Aorta (tissue), 5 donors: ENCODE measurements at regions not wholly inside any gene's neighbourhood (a gene's known extent, or its start where the extent isn't known, plus 50 kb on each side); places are given as distances from the start of the nearest gene placed in this dataset.
"Not testable (repeated sequence)": the region's sequence is repeated elsewhere in the genome, so short reads cannot be mapped to it uniquely, and the experiment has no call there.

Experiments
- ATAC-seq: fragments of 200-7000 bp; cut with Tn5 transposase; one replicate; pipeline ENCODE4 v1.9.1; 2022; ENCODE audit warnings: moderate library complexity; ENCODE audit not compliant: low FRiP score
- DNase-seq, 2 donors: peaks; one replicate each; pipeline ENCODE4 v3.0.0-alpha.2; 2020
- H3K27ac ChIP-seq, 2 donors: one replicate each; pipeline ENCODE4 v1.5.1; 2013; ENCODE audit warnings: low read length in 2 of 2, mild to moderate bottlenecking in 2 of 2, moderate library complexity in 2 of 2, control low read depth in 1 of 2, inconsistent platforms in 1 of 2, low read depth in 1 of 2
- H3K27me3 ChIP-seq, 2 donors: one replicate each; pipeline ENCODE4 v1.6.1; 2013; ENCODE audit warnings: control low read depth in 1 of 2, low read length in 1 of 2, mild to moderate bottlenecking in 1 of 2, moderate library complexity in 1 of 2; ENCODE audit not compliant: insufficient read depth in 2 of 2, control insufficient read depth in 1 of 2
- H3K36me3 ChIP-seq, 2 donors: one replicate each; pipeline ENCODE4 v1.6.1; 2013; ENCODE audit warnings: control low read depth in 1 of 2, low read length in 1 of 2, mild to moderate bottlenecking in 1 of 2; ENCODE audit not compliant: insufficient read depth in 2 of 2, control insufficient read depth in 1 of 2
- H3K4me1 ChIP-seq, 2 donors: one replicate each; pipeline ENCODE4 v1.6.1; 2013; ENCODE audit warnings: low read length in 2 of 2, control low read depth in 1 of 2, mild to moderate bottlenecking in 1 of 2, moderate library complexity in 1 of 2; ENCODE audit not compliant: insufficient read depth in 2 of 2, control insufficient read depth in 1 of 2
- H3K4me3 ChIP-seq, 2 donors: one replicate each; pipeline ENCODE4 v1.5.1; 2013; ENCODE audit warnings: low read length in 2 of 2, control low read depth in 1 of 2, mild to moderate bottlenecking in 1 of 2
- H3K9me3 ChIP-seq: one replicate; pipeline ENCODE4 v1.6.1; 2013; ENCODE audit warnings: mild to moderate bottlenecking, low read length; ENCODE audit not compliant: control insufficient read depth
- WGBS, 2 donors: extraction: QIAGEN DNeasy Blood & Tissue Kit; methylation state at CpG; one replicate each; pipeline ENCODE4 v1.1.7; 2013; 5-methylcytosine and 5-hydroxymethylcytosine counted together
- intact Hi-C, 2 donors: fragments of 100-400 bp; cut with DNase I; formaldehyde crosslinking; loops; one replicate each; pipeline versions ENCODE4 v1.14.2 to v1.15.0; 2022
- donor health status: healthy with polysubstance abuse.
- donor health status: Bipolar disorder and iron deficiency.
- donor health status: DM: no; HTN: no; CAD: no.
- donor health status: DM: no; HTN: no; CAD: no.
- donor health status: DM: yes; HTN: yes; CAD: no.

GRCh38 chr3:10695186-10695585 lies 120.8 kb upstream of the SLC6A11 start:
- H3K27ac ChIP-seq, ATAC-seq, H3K36me3 ChIP-seq, H3K4me3 ChIP-seq, H3K4me1 ChIP-seq, H3K27me3 ChIP-seq, H3K9me3 ChIP-seq, intact Hi-C loops, DNase-seq: not testable (repeated sequence)
- 35 to 36% methylated on average over 2 of the region's 2 CpGs for WGBS, 2 donors

GRCh38 chr3:10695595-10696285 lies 120.3 kb upstream of the SLC6A11 start:
- DNase-seq = no peak
- no peak overlapping the region for H3K27ac ChIP-seq
- H3K4me3 ChIP-seq = no peak overlapping the region
- intact Hi-C loops = no loop called here
- no peak for ATAC-seq
- H3K4me1 ChIP-seq = peaks cover 2 to 4% of the 10 kb centered on the region in 2 donors
- no peaks in the 10 kb centered on the region for H3K36me3 ChIP-seq
- no peaks in the 10 kb centered on the region for H3K27me3 ChIP-seq
- H3K9me3 ChIP-seq = no peaks in the 10 kb centered on the region
- WGBS, 2 donors = 17 to 22% methylated on average over 4 of the region's 4 CpGs

GRCh38 chr3:10697918-10698317 lies 118.1 kb upstream of the SLC6A11 start:
- DNase-seq = no peak
- H3K9me3 ChIP-seq = peaks cover under 1% of the 10 kb centered on the region
- ATAC-seq = no peak

GRCh38 chr3:10700821-10701220 lies 115.2 kb upstream of the SLC6A11 start:
- no peak for DNase-seq
- no peak overlapping the region for H3K4me3 ChIP-seq
- no peaks in the 10 kb centered on the region for H3K27me3 ChIP-seq
- H3K36me3 ChIP-seq = no peaks in the 10 kb centered on the region
- H3K4me1 ChIP-seq = peaks cover 0 to 4% of the 10 kb centered on the region in 2 donors
- peaks cover 2% of the 10 kb centered on the region for H3K9me3 ChIP-seq
- 75 to 78% methylated on average over 2 of the region's 2 CpGs for WGBS, 2 donors
- no peak for ATAC-seq
- intact Hi-C loops = no loop called here
- H3K27ac ChIP-seq = no peak overlapping the region

More at GRCh38 chr3:10697918-10698317, 118.1 kb upstream of the SLC6A11 start:
- no peak overlapping the region for H3K4me3 ChIP-seq
- H3K36me3 ChIP-seq = no peaks in the 10 kb centered on the region
- H3K27me3 ChIP-seq = no peaks in the 10 kb centered on the region
- 62 to 69% methylated on average over 4 of the region's 4 CpGs for WGBS, 2 donors
- H3K4me1 ChIP-seq = peaks cover 2 to 4% of the 10 kb centered on the region in 2 donors
- H3K27ac ChIP-seq = no peak overlapping the region
- intact Hi-C loops = no loop called here

GRCh38 chr3:10702961-10703740 lies 112.9 kb upstream of the SLC6A11 start:
- 29 to 31% methylated on average over 14 of the region's 14 CpGs for whole genome bisulfite sequencing, 2 donors
- intact Hi-C loops = no loop called here
- no peaks in the 10 kb centered on the region for H3K4me1 ChIP-seq
- no peak for DNase-seq
- no peaks in the 10 kb centered on the region for H3K27me3 ChIP-seq
- ATAC-seq = no peak
- no peak overlapping the region for H3K27ac ChIP-seq
- H3K36me3 ChIP-seq = no peaks in the 10 kb centered on the region
- peaks cover 2% of the 10 kb centered on the region for H3K9me3 ChIP-seq
- no peak overlapping the region for H3K4me3 ChIP-seq

- ATAC-seq = no peak
- intact Hi-C loops = no loop called here
- H3K27me3 ChIP-seq = no peaks in the 10 kb centered on the region
Observed at GRCh38 chr3:10703875-10704274, 112.2 kb upstream of the SLC6A11 start.

GRCh38 chr3:10706156-10706739 lies 109.8 kb upstream of the SLC6A11 start:
- Histone ChIP-seq H3K9me3 (peaks cover 2% of the 10 kb centered on the region), H3K27ac (no peak overlapping the region), H3K4me1 (no peaks in the 10 kb centered on the region), H3K36me3 (no peaks in the 10 kb centered on the region), H3K4me3 (no peak overlapping the region), H3K27me3 (peaks cover 0 to 3% of the 10 kb centered on the region in 2 donors)
- 42% methylated on average over 5 of the region's 5 CpGs for WGBS, 2 donors
- ATAC-seq (no peak), DNase-seq (no peak)
- intact Hi-C loops = no loop called here

More at GRCh38 chr3:10703875-10704274, 112.2 kb upstream of the SLC6A11 start:
- WGBS, 2 donors = 37 to 39% methylated on average over 5 of the region's 5 CpGs
- no peak for DNase-seq
- H3K27ac ChIP-seq = no peak overlapping the region
- H3K36me3 ChIP-seq = no peaks in the 10 kb centered on the region
- H3K4me3 ChIP-seq = no peak overlapping the region
- no peaks in the 10 kb centered on the region for H3K4me1 ChIP-seq
- peaks cover 2% of the 10 kb centered on the region for H3K9me3 ChIP-seq

- Histone ChIP-seq H3K4me1 (no peaks in the 10 kb centered on the region), H3K9me3 (peaks cover 2% of the 10 kb centered on the region), H3K27ac (no peak overlapping the region), H3K4me3 (no peak overlapping the region), H3K36me3 (no peaks in the 10 kb centered on the region), H3K27me3 (peaks cover 0 to 3% of the 10 kb centered on the region in 2 donors)
- DNase-seq = no peak
- 33 to 35% methylated on average over 11 of the region's 11 CpGs for WGBS, 2 donors
- intact Hi-C loops = no loop called here
- ATAC-seq = no peak
Observed at GRCh38 chr3:10706740-10707399, 109.2 kb upstream of the SLC6A11 start.
